ENCODE measurements at regions not wholly inside any gene's neighbourhood (a gene's known extent, or its start where the extent isn't known, plus 50 kb on each side); places are given as distances from the start of the nearest gene placed in this dataset.

GRCh38 chr5:143614831-143615230, 197.1 kb upstream of the HMHB1 start:
- TF ChIP-seq POLR2A (IDR thresholded peaks at IDR 0.05): no peak
- TF ChIP-seq, protein P1, sequence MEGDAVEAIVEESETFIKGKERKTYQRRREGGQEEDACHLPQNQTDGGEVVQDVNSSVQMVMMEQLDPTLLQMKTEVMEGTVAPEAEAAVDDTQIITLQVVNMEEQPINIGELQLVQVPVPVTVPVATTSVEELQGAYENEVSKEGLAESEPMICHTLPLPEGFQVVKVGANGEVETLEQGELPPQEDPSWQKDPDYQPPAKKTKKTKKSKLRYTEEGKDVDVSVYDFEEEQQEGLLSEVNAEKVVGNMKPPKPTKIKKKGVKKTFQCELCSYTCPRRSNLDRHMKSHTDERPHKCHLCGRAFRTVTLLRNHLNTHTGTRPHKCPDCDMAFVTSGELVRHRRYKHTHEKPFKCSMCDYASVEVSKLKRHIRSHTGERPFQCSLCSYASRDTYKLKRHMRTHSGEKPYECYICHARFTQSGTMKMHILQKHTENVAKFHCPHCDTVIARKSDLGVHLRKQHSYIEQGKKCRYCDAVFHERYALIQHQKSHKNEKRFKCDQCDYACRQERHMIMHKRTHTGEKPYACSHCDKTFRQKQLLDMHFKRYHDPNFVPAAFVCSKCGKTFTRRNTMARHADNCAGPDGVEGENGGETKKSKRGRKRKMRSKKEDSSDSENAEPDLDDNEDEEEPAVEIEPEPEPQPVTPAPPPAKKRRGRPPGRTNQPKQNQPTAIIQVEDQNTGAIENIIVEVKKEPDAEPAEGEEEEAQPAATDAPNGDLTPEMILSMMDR (IDR thresholded peaks at IDR 0.05): no peak

All from body of pancreas (tissue), 4 donors.